ENCODE measurements at regions not wholly inside any gene's neighbourhood (a gene's known extent, or its start where the extent isn't known, plus 50 kb on each side); places are given as distances from the start of the nearest gene placed in this dataset.
A peak's percentile ranks its signal among the peaks of the same experiment; 100 is the strongest.
"Not testable (repeated sequence)": the region's sequence is repeated elsewhere in the genome, so short reads cannot be mapped to it uniquely, and the experiment has no call there.

GRCh38 chr6:27692133-27692532 lies 219.2 kb upstream of the ZNF184 start:
- not testable (repeated sequence) for H3K9me3 ChIP-seq (ENCODE audit: control insufficient read depth in 2 of 2, insufficient read depth in 1 of 2, low read depth in 1 of 2, low read length in 1 of 2); DNase-seq; H3K27ac ChIP-seq (ENCODE audit: low read depth in 1 of 3, low read length in 2 of 3); FAIRE-seq; H3K27me3 ChIP-seq (ENCODE audit: control insufficient read depth in 3 of 3, insufficient read depth in 3 of 3, low read length in 3 of 3); H3K4me1 ChIP-seq (ENCODE audit: control insufficient read depth in 3 of 3, insufficient read depth in 2 of 3, low read depth in 1 of 3, low read length in 2 of 3); H3K36me3 ChIP-seq (ENCODE audit: control insufficient read depth in 3 of 3, insufficient read depth in 2 of 3, low read depth in 1 of 3, low read length in 3 of 3); H3K4me3 ChIP-seq (ENCODE audit: low read depth in 1 of 3, low read length in 3 of 3)
- 93 to 95% (median 95%) methylated on average over 10 of the region's 10 CpGs for WGBS, 3 donors

- Histone ChIP-seq H3K36me3 (ENCODE audit: control insufficient read depth in 3 of 3, insufficient read depth in 2 of 3, low read depth in 1 of 3, low read length in 3 of 3) (no peaks in the 10 kb centered on the region), H3K4me1 (ENCODE audit: control insufficient read depth in 3 of 3, insufficient read depth in 2 of 3, low read depth in 1 of 3, low read length in 2 of 3) (no peaks in the 10 kb centered on the region), H3K27ac (ENCODE audit: low read depth in 1 of 3, low read length in 2 of 3) (peak overlapping the region in 2 of 3 donors; percentile 50 to 63), H3K27me3 (ENCODE audit: control insufficient read depth in 3 of 3, insufficient read depth in 3 of 3, low read length in 3 of 3) (peaks cover 0 to 15% (median 2%) of the 10 kb centered on the region in 3 donors), H3K4me3 (ENCODE audit: low read depth in 1 of 3, low read length in 3 of 3) (peak overlapping the region; percentile 37 to 64 (median 49)), H3K9me3 (ENCODE audit: control insufficient read depth in 2 of 2, insufficient read depth in 1 of 2, low read depth in 1 of 2, low read length in 1 of 2) (no peaks in the 10 kb centered on the region)
- FAIRE-seq (no peak), DNase-seq (peak; percentile 83 to 86)
- 1% methylated on average over 28 of the region's 28 CpGs for WGBS, 3 donors
Measured at GRCh38 chr6:27688014-27688586, 215.2 kb upstream of the ZNF184 start.

- peaks cover 0 to 22% (median 2%) of the 10 kb centered on the region in 3 donors for H3K27me3 ChIP-seq (ENCODE audit: control insufficient read depth in 3 of 3, insufficient read depth in 3 of 3, low read length in 3 of 3)
- H3K4me3 ChIP-seq (ENCODE audit: low read depth in 1 of 3, low read length in 3 of 3), result peak overlapping the region; percentile 37 to 64 (median 49)
- H3K36me3 ChIP-seq (ENCODE audit: control insufficient read depth in 3 of 3, insufficient read depth in 2 of 3, low read depth in 1 of 3, low read length in 3 of 3), result no peaks in the 10 kb centered on the region
- H3K27ac ChIP-seq (ENCODE audit: low read depth in 1 of 3, low read length in 2 of 3), result peak overlapping the region in 2 of 3 donors; percentile 50 to 63
- peak; percentile 70 to 87 for DNase-seq
- H3K4me1 ChIP-seq (ENCODE audit: control insufficient read depth in 3 of 3, insufficient read depth in 2 of 3, low read depth in 1 of 3, low read length in 2 of 3), result no peaks in the 10 kb centered on the region
- no peak for FAIRE-seq
- WGBS, 3 donors, result 1 to 2% (median 1%) methylated on average over 43 of the region's 43 CpGs
- H3K9me3 ChIP-seq (ENCODE audit: control insufficient read depth in 2 of 2, insufficient read depth in 1 of 2, low read depth in 1 of 2, low read length in 1 of 2), result no peaks in the 10 kb centered on the region
Measured at GRCh38 chr6:27687154-27688013, 214.5 kb upstream of the ZNF184 start.

- DNase-seq (no peak), FAIRE-seq (no peak)
- WGBS, 3 donors, result 64 to 76% (median 74%) methylated on average over 8 of the region's 8 CpGs
- no peaks in the 10 kb centered on the region for H3K36me3 ChIP-seq (ENCODE audit: control insufficient read depth in 3 of 3, insufficient read depth in 2 of 3, low read depth in 1 of 3, low read length in 3 of 3)
- no peak overlapping the region for H3K4me3 ChIP-seq (ENCODE audit: low read depth in 1 of 3, low read length in 3 of 3)
- H3K4me1 ChIP-seq (ENCODE audit: control insufficient read depth in 3 of 3, insufficient read depth in 2 of 3, low read depth in 1 of 3, low read length in 2 of 3), result peaks cover 0 to 5% (median 0%) of the 10 kb centered on the region in 3 donors
- H3K27me3 ChIP-seq (ENCODE audit: control insufficient read depth in 3 of 3, insufficient read depth in 3 of 3, low read length in 3 of 3), result peaks cover 0 to 43% (median 9%) of the 10 kb centered on the region in 3 donors
- peaks cover 0 to 6% of the 10 kb centered on the region in 2 donors for H3K9me3 ChIP-seq (ENCODE audit: control insufficient read depth in 2 of 2, insufficient read depth in 1 of 2, low read depth in 1 of 2, low read length in 1 of 2)
- H3K27ac ChIP-seq (ENCODE audit: low read depth in 1 of 3, low read length in 2 of 3), result no peak overlapping the region
Measured at GRCh38 chr6:27685279-27685678, 212.4 kb upstream of the ZNF184 start.

GRCh38 chr6:27684264-27685211 lies 211.6 kb upstream of the ZNF184 start:
- H3K36me3 ChIP-seq (ENCODE audit: control insufficient read depth in 3 of 3, insufficient read depth in 2 of 3, low read depth in 1 of 3, low read length in 3 of 3), result no peaks in the 10 kb centered on the region
- no peak overlapping the region for H3K27ac ChIP-seq (ENCODE audit: low read depth in 1 of 3, low read length in 2 of 3)
- 36 to 52% (median 42%) methylated on average over 34 of the region's 34 CpGs for WGBS, 3 donors
- H3K4me1 ChIP-seq (ENCODE audit: control insufficient read depth in 3 of 3, insufficient read depth in 2 of 3, low read depth in 1 of 3, low read length in 2 of 3), result peaks cover 0 to 12% (median 0%) of the 10 kb centered on the region in 3 donors
- DNase-seq, result peak; percentile 42
- no peak for FAIRE-seq
- peaks cover 0 to 6% of the 10 kb centered on the region in 2 donors for H3K9me3 ChIP-seq (ENCODE audit: control insufficient read depth in 2 of 2, insufficient read depth in 1 of 2, low read depth in 1 of 2, low read length in 1 of 2)
- no peak overlapping the region for H3K4me3 ChIP-seq (ENCODE audit: low read depth in 1 of 3, low read length in 3 of 3)
- H3K27me3 ChIP-seq (ENCODE audit: control insufficient read depth in 3 of 3, insufficient read depth in 3 of 3, low read length in 3 of 3), result peaks cover 0 to 50% (median 17%) of the 10 kb centered on the region in 3 donors

GRCh38 chr6:27679964-27680694 lies 207.2 kb upstream of the ZNF184 start:
- no peak for FAIRE-seq
- WGBS, 3 donors, result 12 to 29% (median 27%) methylated on average over 47 of the region's 47 CpGs

GRCh38 chr6:27679308-27679963 lies 206.5 kb upstream of the ZNF184 start:
- Histone ChIP-seq H3K9me3 (ENCODE audit: control insufficient read depth in 2 of 2, insufficient read depth in 1 of 2, low read depth in 1 of 2, low read length in 1 of 2) (peaks cover 0 to 14% of the 10 kb centered on the region in 2 donors), H3K36me3 (ENCODE audit: control insufficient read depth in 3 of 3, insufficient read depth in 2 of 3, low read depth in 1 of 3, low read length in 3 of 3) (no peaks in the 10 kb centered on the region), H3K4me3 (ENCODE audit: low read depth in 1 of 3, low read length in 3 of 3) (no peak overlapping the region), H3K27ac (ENCODE audit: low read depth in 1 of 3, low read length in 2 of 3) (no peak overlapping the region), H3K4me1 (ENCODE audit: control insufficient read depth in 3 of 3, insufficient read depth in 2 of 3, low read depth in 1 of 3, low read length in 2 of 3) (peaks cover 0 to 17% (median 0%) of the 10 kb centered on the region in 3 donors), H3K27me3 (ENCODE audit: control insufficient read depth in 3 of 3, insufficient read depth in 3 of 3, low read length in 3 of 3) (peaks cover 0 to 67% (median 22%) of the 10 kb centered on the region in 3 donors)
- FAIRE-seq (no peak), DNase-seq (peak in 1 of 2 donors; percentile 17)
- WGBS, 3 donors, result 10 to 19% (median 18%) methylated on average over 27 of the region's 27 CpGs

More at GRCh38 chr6:27679964-27680694, 207.2 kb upstream of the ZNF184 start:
- Histone ChIP-seq H3K9me3 (ENCODE audit: control insufficient read depth in 2 of 2, insufficient read depth in 1 of 2, low read depth in 1 of 2, low read length in 1 of 2) (peaks cover 0 to 14% of the 10 kb centered on the region in 2 donors), H3K27ac (ENCODE audit: low read depth in 1 of 3, low read length in 2 of 3) (no peak overlapping the region), H3K27me3 (ENCODE audit: control insufficient read depth in 3 of 3, insufficient read depth in 3 of 3, low read length in 3 of 3) (peaks cover 0 to 66% (median 22%) of the 10 kb centered on the region in 3 donors), H3K4me3 (ENCODE audit: low read depth in 1 of 3, low read length in 3 of 3) (no peak overlapping the region), H3K36me3 (ENCODE audit: control insufficient read depth in 3 of 3, insufficient read depth in 2 of 3, low read depth in 1 of 3, low read length in 3 of 3) (no peaks in the 10 kb centered on the region), H3K4me1 (ENCODE audit: control insufficient read depth in 3 of 3, insufficient read depth in 2 of 3, low read depth in 1 of 3, low read length in 2 of 3) (peaks cover 0 to 17% (median 0%) of the 10 kb centered on the region in 3 donors)
- peak in 1 of 2 donors; percentile 28 for DNase-seq

Data from small intestine (tissue), 7 donors.